HCT116 (cell line): ENCODE measurements at regions not wholly inside any gene's neighbourhood (a gene's known extent, or its start where the extent isn't known, plus 50 kb on each side); places are given as distances from the start of the nearest gene placed in this dataset.

Source experiments
- ATAC-seq: fragments of 200-7000 bp; cut with Tn5 transposase; 2 replicates; pipeline ENCODE4 v1.9.1; 2020; ENCODE audit warnings: mild to moderate bottlenecking, moderate library complexity
- BruUV-seq: library from RNA; stranded (reverse); fragments of 400-500 nt; replicated peaks from 2 replicates; lab custom pipeline; 2021; lab: Mats Ljungman, UMichigan
- CTCF ChIA-PET: fragments of 300-600 bp; sonication (Branson Sonifier 250); formaldehyde crosslinking; loops from one replicate; lab custom pipeline; 2021; ENCODE audit warnings: antibody characterized with exemption; lab: Charles Lee
- POLR2A ChIA-PET: fragments of 300-600, 350-600 bp; sonication (Branson Sonifier 250); formaldehyde crosslinking; loops from one replicate; lab custom pipeline; 2021; ENCODE audit warnings: antibody characterized with exemption; lab: Charles Lee
- RAD21 ChIA-PET, 2 experiments: fragments of 300-600 bp; sonication (Branson Sonifier 250); formaldehyde crosslinking; loops; one replicate each; lab custom pipeline; 2023; ENCODE audit warnings: low total read pairs in 2 of 2; ENCODE audit not compliant: uncharacterized antibody in 2 of 2, unreplicated experiment in 2 of 2, low non-redundant PET in 1 of 2; lab: Charles Lee
- DNase-seq: peaks from one replicate; pipeline ENCODE4 v3.0.0-alpha.2; 2010; ENCODE audit warnings: low read depth, low spot score
- H2AFZ ChIP-seq: fragments of 200-600 bp; shearing (Covaris generic), sonication (generic); 2 replicates; pipeline ENCODE4 v1.6.1; 2017; ENCODE audit warnings: low read depth, mixed run types, mixed read lengths, antibody characterized with exemption, low read length; ENCODE audit not compliant: poor library complexity, severe bottlenecking
- H3K27ac ChIP-seq: 2 replicates; pipeline ENCODE4 v1.5.1; 2012; ENCODE audit warnings: low read depth, low read length
- H3K27me3 ChIP-seq: fragments of 200-600 bp; sonication (generic); 2 replicates; pipeline ENCODE4 v1.6.1; 2016; ENCODE audit warnings: mixed run types, low read length, mixed read lengths; ENCODE audit not compliant: insufficient read depth
- H3K36me3 ChIP-seq, 2 experiments: fragments of 200-500 bp in 1 of 2; fragments of 200-600 bp in 1 of 2; sonication (Bioruptor generic) in 1 of 2; sonication (generic) in 1 of 2; 2 replicates each; pipeline versions ENCODE4 v1.5.1 to v1.6.1; 2014 to 2016; ENCODE audit warnings: low read length in 2 of 2, inconsistent platforms in 1 of 2, mixed read lengths in 1 of 2, mixed run types in 1 of 2; ENCODE audit not compliant: insufficient read depth in 2 of 2, control insufficient read depth in 1 of 2
- H3K4me1 ChIP-seq, 2 experiments: fragments of 200-600 bp in 1 of 2; sonication (generic) in 1 of 2; 2 replicates each; pipeline versions ENCODE4 v1.5.1 to v1.6.1; 2012 to 2017; ENCODE audit warnings: low read length in 2 of 2, inconsistent platforms in 1 of 2, mild to moderate bottlenecking in 1 of 2, mixed read lengths in 1 of 2, mixed run types in 1 of 2, moderate library complexity in 1 of 2; ENCODE audit not compliant: insufficient read depth in 2 of 2, control insufficient read depth in 1 of 2
- H3K4me2 ChIP-seq: fragments of 200-600 bp; sonication (generic); 2 replicates; pipeline ENCODE4 v1.6.1; 2017; ENCODE audit warnings: mixed run types, low read length, mixed read lengths
- H3K4me3 ChIP-seq, 2 experiments: fragments of 200-600 bp in 1 of 2; sonication (generic) in 1 of 2; replicated peaks in 1 of 2; 2 replicates each; pipeline ENCODE4 v1.5.1; 2011 to 2016; ENCODE audit warnings: low read length in 2 of 2, control low read depth in 1 of 2, low read depth in 1 of 2, mild to moderate bottlenecking in 1 of 2, mixed read lengths in 1 of 2, mixed run types in 1 of 2
- H3K79me2 ChIP-seq: fragments of 200-600 bp; sonication (generic); 2 replicates; pipeline ENCODE4 v1.6.1; 2017; ENCODE audit warnings: mild to moderate bottlenecking, mixed run types, low read length, moderate library complexity, mixed read lengths; ENCODE audit not compliant: insufficient read depth
- H3K9ac ChIP-seq: fragments of 200-600 bp; sonication (generic); 2 replicates; pipeline ENCODE4 v1.6.1; 2016; ENCODE audit warnings: low read length, mixed read lengths
- H3K9me2 ChIP-seq: fragments of 200-600 bp; sonication (generic), shearing (Covaris generic); 2 replicates; pipeline ENCODE4 v1.6.1; 2017; ENCODE audit warnings: mixed run types, mild to moderate bottlenecking, moderate library complexity; ENCODE audit not compliant: insufficient read depth
- H3K9me3 ChIP-seq, 2 experiments: fragments of 200-500 bp in 1 of 2; fragments of 200-600 bp in 1 of 2; sonication (Bioruptor generic) in 1 of 2; sonication (generic) in 1 of 2; 2 replicates each; pipeline ENCODE4 v1.6.1; 2014 to 2017; ENCODE audit warnings: low read length in 2 of 2, mixed read lengths in 2 of 2, inconsistent platforms in 1 of 2, low read depth in 1 of 2, mild to moderate bottlenecking in 1 of 2, mixed run types in 1 of 2, moderate library complexity in 1 of 2; ENCODE audit not compliant: control insufficient read depth in 1 of 2, insufficient read depth in 1 of 2
- H4K20me1 ChIP-seq: fragments of 200-600 bp; sonication (generic), shearing (Covaris generic); 2 replicates; pipeline ENCODE4 v1.6.1; 2017; ENCODE audit warnings: mixed run types, mild to moderate bottlenecking, moderate library complexity; ENCODE audit not compliant: insufficient read depth
- CBX3 ChIP-seq: IDR thresholded peaks from 2 replicates; pipeline ENCODE4 v1.6.1; 2012; ENCODE audit warnings: low read depth
- CEBPB ChIP-seq: IDR thresholded peaks from 2 replicates; pipeline ENCODE4 v1.6.1; 2012; ENCODE audit warnings: low read depth
- CTCF ChIP-seq, 3 experiments: fragments of 200-600 bp in 1 of 3; sonication (generic) in 1 of 3; IDR thresholded peaks in 2 of 3; conservative IDR thresholded peaks in 1 of 3; 2 replicates each; pipeline ENCODE4 v1.5.1; 2012 to 2017; ENCODE audit warnings: low read depth in 2 of 3, low read length in 2 of 3, antibody characterized with exemption in 1 of 3, borderline replicate concordance in 1 of 3, control low read depth in 1 of 3, mild to moderate bottlenecking in 1 of 3, mixed read lengths in 1 of 3, mixed run types in 1 of 3, moderate library complexity in 1 of 3; ENCODE audit not compliant: insufficient read depth in 1 of 3
- EGR1 ChIP-seq: IDR thresholded peaks from 2 replicates; pipeline ENCODE4 v1.6.1; 2012; ENCODE audit warnings: low read depth
- EZH2phosphoT487 ChIP-seq: fragments of 200-600 bp; IDR thresholded peaks from 2 replicates; pipeline ENCODE4 v1.6.1; 2018; ENCODE audit warnings: antibody characterized with exemption, borderline replicate concordance
- JUND ChIP-seq: IDR thresholded peaks from 2 replicates; pipeline ENCODE4 v1.6.1; 2012
- MAX ChIP-seq: IDR thresholded peaks from 2 replicates; pipeline ENCODE4 v1.6.1; 2012
- POLR2A ChIP-seq: IDR thresholded peaks from 2 replicates; pipeline ENCODE4 v1.7.0; 2011; ENCODE audit warnings: borderline replicate concordance; ENCODE audit not compliant: insufficient read depth, insufficient read length; ENCODE audit errors: extremely low read depth
- POLR2AphosphoS5 ChIP-seq: IDR thresholded peaks from 2 replicates; pipeline ENCODE4 v1.6.1; 2011; ENCODE audit warnings: mild to moderate bottlenecking, low read depth, low read length, moderate library complexity
- RAD21 ChIP-seq: IDR thresholded peaks from 2 replicates; pipeline ENCODE4 v1.6.1; 2012; ENCODE audit warnings: low read depth, mild to moderate bottlenecking
- REST ChIP-seq: IDR thresholded peaks from 2 replicates; pipeline ENCODE4 v1.6.1; 2012; ENCODE audit warnings: low read depth
- SIN3A ChIP-seq: IDR thresholded peaks from 2 replicates; pipeline ENCODE4 v1.6.1; 2012; ENCODE audit warnings: low read depth
- SP1 ChIP-seq: IDR thresholded peaks from 2 replicates; pipeline ENCODE4 v1.6.1; 2012; ENCODE audit warnings: low read depth
- SRF ChIP-seq: IDR thresholded peaks from 2 replicates; pipeline ENCODE4 v1.6.1; 2012; ENCODE audit warnings: low read depth
- TCF7L2 ChIP-seq: IDR thresholded peaks from 2 replicates; pipeline ENCODE4 v1.7.0; 2011; ENCODE audit warnings: borderline replicate concordance, inconsistent platforms; ENCODE audit not compliant: insufficient read depth, insufficient read length; ENCODE audit errors: extremely low read depth
- ZBTB33 ChIP-seq: IDR thresholded peaks from 2 replicates; pipeline ENCODE4 v1.6.1; 2011; ENCODE audit warnings: mild to moderate bottlenecking, low read length, moderate library complexity; ENCODE audit not compliant: insufficient replicate concordance; ENCODE audit errors: extremely low read depth
- ZFX ChIP-seq: fragments of 450-650 bp; IDR thresholded peaks from 2 replicates; pipeline ENCODE4 v1.6.1; 2017
- ZNF274 ChIP-seq: fragments of 200-500 bp; sonication (Bioruptor generic); IDR thresholded peaks from 2 replicates; pipeline ENCODE4 v1.6.1; 2014; ENCODE audit warnings: mild to moderate bottlenecking, low read depth, low read length, inconsistent platforms
- intact Hi-C: fragments of 100-400 bp; cut with micrococcal nuclease; formaldehyde crosslinking; loops from 2 replicates; pipeline ENCODE4 v1.10.0; 2022

DNA sequence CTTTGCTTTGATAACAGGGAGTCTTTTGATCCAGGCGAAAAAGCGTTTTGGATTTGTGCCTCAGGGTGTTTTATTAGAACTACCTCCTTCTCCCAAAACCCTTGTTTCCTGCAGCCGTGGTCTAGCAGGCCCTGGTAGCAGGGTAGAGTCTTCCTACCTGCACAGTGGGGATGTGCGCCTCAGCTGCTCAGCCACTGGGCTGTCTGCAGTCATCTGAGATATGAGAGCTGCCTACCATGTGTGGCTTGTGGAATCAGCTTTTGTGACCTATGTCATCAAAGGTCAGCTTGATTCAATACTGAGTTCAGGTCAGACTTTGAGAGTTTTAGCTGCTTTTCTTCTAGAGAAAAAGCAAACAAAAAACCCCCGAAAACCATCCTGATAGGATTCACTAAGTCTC is 279.5 kb downstream of the CLIC5 start:
- H3K36me3 ChIP-seq: no peaks in the 10 kb centered on the region
- no peak overlapping the region for H3K27ac ChIP-seq
- TF ChIP-seq SIN3A (no peak), SRF (no peak), POLR2A (no peak), TCF7L2 (no peak), CBX3 (no peak), EZH2phosphoT487 (no peak), CEBPB (no peak), ZFX (no peak), EGR1 (no peak), POLR2AphosphoS5 (no peak), ZNF274 (no peak), JUND (no peak), REST (no peak), CTCF (IDR thresholded peaks at IDR 0.05 in 2 of 3, conservative IDR thresholded peaks at IDR 0.05 in 1 of 3; ENCODE audit: borderline replicate concordance in 1 of 3, insufficient read depth in 1 of 3, low read depth in 2 of 3, low read length in 2 of 3) (no peak), MAX (no peak), ZBTB33 (no peak), RAD21 (no peak), SP1 (no peak)
- TF ChIP-seq, all 23 proteins: peak for 0
- ChIA-PET RAD21 (no interaction called here), POLR2A (no interaction called here), CTCF (no interaction called here)
- Histone ChIP-seq H3K27me3 (no peaks in the 10 kb centered on the region; the same call in 1 of the 2 replicates), H3K9me3 (no peaks in the 10 kb centered on the region), H3K4me2 (no peak overlapping the region), H3K9me2 (no peaks in the 10 kb centered on the region; the same call in 1 of the 2 replicates), H3K9ac (no peak overlapping the region), H3K79me2 (no peaks in the 10 kb centered on the region), H4K20me1 (no peaks in the 10 kb centered on the region), H3K4me3 (no peak overlapping the region), H2AFZ (no peak overlapping the region), H3K4me1 (no peaks in the 10 kb centered on the region)
- DNase-seq (no peak), ATAC-seq (no peak)
- intact Hi-C loops: no loop called here
- BruUV-seq: no TSS peak
